IPS DF 4.7 (cell line): ENCODE measurements at regions not wholly inside any gene's neighbourhood (a gene's known extent, or its start where the extent isn't known, plus 50 kb on each side); places are given as distances from the start of the nearest gene placed in this dataset.

Source experiments
- DNase-seq: peaks from one replicate; pipeline ENCODE4 v3.0.0-alpha.2; 2013; ENCODE audit warnings: low spot score; ENCODE audit errors: extremely low read depth

DNA sequence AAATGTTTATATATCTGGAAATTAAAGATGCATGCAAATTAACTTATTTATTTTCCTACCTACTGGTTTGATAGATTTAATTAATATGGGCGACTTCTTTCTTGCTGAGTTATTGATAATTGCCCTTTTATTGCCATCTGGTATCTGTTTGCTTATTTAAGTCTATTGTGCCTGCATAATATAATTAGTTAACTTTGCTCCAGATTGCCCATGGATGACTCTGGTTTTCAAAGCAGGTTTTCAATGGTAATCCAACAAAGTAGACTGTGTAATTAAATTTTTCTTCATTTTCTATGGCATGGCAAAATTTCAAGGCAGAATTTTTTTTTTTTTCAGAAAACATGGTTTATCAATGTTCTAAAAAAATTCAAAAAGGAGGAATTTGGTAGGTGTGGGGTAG, 1092.0 kb downstream of the GRIK2 start:
- no peak for DNase-seq

DNA sequence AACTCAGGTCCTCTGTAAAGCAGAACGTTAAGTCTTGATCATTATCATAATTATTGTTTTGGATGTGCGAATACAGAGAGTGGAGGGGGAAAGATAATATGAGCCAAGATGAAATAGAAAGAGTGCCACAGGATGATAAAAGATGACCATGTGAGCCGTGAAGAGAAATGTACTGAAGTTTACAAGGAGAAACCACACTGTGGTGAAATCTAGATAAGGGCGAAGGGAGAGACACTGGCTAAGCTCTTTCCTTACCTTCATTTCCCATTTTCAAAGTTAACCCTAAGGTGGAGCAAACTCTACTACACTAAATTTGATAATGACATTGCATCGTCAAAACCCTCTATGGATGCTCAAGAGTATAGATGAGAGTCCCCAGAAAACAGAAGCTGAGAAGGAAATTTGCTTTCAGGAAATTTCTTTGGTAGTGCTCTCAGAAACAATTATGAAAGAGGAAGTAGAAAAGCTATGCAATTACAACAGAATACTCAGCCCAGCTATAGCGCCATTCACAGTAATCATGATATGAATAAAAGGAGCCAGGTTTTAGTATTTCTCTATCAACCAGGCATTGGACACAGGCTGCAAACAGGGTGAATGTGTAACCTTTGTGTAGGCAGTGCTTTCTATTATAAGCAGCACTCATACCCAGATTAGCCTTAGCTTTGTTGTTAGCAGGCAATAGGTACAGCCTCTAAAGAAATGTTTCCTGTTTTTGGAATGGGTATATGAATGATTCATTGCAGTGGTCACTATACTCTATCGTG, 1080.7 kb downstream of the GRIK2 start:
- no peak for DNase-seq

DNA sequence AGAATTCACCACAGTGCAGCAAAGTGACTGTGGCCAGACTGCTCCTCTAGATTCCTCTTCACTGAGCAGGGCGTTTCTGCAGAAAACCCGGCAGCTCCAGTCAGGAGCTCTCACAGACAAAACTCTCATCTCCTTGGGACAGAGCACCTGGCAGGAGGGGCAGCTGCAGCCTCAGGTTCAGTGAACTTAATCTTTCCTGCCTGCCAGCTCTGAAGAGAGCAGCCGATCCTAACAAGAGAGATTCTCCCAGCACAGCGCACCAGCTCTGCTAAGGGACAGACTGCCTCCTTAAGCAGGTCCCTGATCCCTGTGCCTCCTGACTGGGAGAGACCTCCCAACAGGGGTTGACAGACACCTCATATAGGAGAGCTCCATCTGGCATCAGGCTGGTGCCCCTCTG, 1065.5 kb downstream of the GRIK2 start:
- no peak for DNase-seq

DNA sequence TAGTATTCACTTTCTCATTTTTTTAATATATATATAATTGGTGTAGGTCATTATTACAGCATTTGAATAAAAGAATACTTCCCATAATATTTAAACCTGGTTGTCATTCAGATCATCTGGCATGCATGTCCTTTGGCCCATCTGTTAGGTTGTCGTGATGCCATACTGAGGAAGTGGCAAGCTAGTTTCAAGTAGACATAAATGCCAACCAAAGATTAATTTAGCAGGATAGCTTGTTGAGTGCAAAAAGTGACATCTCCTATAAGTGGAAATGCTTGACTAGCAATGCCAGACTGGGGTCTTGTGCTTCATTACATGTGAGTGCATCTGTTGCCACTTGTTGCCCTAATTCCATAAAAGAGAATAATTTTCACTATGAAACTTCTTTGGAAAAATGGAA, 1044.7 kb downstream of the GRIK2 start:
- DNase-seq = no peak

DNA sequence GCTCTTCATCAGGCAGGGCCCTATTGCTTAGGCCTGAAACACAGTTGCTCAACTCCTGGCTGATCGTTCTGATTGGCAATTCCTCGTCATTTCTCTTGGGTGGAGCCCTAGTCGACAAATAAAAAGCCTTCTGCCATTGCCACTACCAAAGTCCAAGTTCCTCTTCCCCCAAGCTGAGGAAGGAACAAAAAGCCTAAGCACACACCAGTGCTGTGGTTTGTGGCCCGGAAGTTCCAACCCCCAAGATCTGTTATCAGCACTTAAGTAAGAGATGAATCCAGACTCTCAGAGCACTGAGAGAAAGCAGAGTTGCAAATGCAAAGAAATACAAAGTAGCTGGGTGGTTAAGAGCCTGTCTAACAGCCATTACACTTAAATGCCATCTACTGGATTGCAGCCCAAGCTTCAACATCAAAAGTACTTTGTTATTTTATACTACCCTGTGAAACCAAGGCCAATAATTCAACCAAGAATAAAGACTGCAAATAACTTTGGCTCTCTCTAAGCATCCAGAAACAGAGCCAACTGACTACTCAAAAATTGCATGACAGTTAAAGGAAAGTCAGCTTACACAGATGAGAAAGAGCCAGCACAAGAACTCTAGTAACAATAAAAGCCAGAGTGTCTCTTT, 1024.0 kb downstream of the GRIK2 start:
- no peak for DNase-seq

DNA sequence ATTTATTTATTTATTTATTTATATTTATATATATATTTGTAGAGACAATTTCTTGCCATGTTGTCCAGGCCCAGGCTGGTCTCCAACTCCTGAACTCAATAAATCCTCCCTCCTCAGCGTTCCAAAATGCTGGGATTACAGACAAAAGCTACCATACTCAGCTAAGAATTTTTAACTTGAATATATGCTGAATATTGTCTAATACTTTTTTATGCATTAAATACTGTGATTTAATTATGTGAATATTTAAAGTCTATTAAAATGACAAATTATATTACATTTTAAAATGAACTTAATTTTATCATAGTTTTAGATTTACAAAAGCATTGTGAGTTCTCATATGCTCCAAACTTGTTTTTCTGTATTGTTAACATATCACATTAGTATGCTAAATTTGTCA, 1022.4 kb downstream of the GRIK2 start:
- DNase-seq = no peak

DNA sequence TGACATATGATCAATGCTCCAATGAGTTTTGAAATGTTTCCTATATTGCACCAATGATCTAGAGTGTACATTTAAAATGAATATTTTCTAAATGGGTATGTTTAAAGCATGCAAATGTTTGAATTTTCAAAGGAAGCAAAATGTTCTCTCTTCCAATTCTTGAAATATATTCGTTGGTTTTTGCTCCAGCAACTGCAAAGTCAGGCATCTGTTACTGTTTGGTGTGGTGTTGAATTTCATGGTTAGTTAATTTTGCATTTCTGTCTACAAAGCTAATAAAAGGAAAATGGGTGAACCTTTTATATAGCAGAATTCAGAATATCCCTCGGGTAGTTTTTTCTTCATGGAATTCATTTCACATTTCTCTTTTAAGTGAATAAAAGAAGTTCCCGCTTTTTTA, 1018.3 kb downstream of the GRIK2 start:
- no peak for DNase-seq

DNA sequence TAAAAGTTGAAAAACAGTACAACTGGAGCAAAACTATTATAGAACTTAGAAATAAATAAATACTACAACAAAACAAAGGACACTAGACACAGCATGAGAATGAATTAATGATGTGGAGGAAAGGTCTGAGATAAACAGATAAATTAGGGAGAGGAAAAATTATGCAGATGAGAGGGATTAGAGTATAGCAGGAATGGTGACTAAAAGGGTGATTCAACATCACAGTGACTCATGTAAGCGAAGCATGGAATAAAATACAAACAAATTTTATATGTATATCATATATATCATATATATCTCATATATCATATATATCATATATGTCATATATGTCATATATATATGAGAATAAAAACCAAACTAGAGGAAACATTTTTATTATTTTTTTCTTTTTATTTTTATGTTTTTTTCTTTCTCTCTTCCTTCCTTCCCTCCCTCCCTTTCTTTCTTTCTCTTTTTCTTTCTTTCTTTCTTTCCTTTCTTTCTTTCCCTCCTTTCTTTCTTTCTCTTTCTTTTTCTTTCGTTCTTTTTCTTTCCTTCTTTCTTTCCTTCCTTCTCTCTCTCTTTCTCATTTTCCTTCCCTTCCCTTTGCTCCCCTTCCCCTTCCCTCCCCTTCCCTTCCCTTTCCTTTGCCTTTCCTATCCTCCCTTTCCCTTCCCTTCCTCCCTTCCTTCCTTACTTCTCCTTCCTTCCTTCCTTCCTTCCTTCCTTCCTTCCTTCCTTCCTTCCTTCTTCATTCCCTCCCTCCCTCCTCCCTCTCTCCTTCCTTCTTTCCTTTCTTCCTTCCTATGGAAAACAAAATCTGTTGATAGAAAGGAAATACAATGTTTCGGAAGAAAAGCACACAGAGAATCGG, 1014.6 kb downstream of the GRIK2 start:
- DNase-seq = no peak

DNA sequence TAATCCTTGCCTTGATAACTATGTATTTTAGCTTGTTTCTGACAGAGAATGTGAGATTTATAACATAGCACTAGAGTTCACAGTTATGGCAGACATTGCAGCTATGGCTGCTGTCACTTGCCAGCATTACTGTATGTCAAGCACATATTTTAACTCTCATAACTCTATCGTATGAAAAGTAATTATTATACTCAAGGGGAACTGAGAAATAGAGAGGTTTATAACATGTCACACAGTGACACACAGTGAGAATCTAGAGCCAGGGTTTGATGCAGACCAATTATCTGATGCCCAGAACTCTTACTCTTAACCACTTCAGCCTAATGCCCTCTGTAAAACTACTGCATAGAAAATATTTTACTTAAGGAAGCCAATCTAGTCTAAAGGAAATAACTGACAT, 1012.4 kb downstream of the GRIK2 start:
- DNase-seq = no peak

DNA sequence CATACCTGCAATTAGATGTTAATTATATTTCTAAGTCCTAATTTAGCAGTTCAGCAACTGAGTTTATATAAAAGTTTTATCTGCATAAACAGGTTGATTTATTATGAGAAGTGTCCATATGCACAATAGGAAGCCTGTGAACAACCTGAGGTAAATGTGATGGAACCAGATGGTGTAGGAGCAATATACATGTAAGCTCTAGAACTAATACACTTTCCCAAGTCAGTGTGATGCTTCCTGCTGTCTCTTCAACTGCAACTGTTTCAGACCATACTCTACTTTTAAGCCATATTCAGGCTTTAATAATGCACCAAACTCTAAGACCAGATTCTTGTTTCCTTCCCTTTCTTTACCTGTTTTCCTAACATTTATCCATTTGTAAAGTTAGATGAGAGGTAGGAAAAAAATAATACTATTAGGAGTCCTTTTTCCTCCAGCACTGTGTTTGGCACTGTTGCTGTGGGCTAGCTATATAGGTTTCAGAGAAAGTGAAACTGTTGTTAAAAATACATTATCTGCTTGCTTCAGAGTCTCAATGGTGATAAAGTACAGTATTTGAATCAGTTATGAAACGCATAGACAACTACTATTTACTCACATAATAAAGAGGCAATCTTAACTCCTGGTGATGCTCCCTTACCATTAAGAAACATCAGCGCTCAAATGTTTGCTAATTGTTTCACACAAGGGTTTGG, 1009.3 kb downstream of the GRIK2 start:
- DNase-seq = no peak

DNA sequence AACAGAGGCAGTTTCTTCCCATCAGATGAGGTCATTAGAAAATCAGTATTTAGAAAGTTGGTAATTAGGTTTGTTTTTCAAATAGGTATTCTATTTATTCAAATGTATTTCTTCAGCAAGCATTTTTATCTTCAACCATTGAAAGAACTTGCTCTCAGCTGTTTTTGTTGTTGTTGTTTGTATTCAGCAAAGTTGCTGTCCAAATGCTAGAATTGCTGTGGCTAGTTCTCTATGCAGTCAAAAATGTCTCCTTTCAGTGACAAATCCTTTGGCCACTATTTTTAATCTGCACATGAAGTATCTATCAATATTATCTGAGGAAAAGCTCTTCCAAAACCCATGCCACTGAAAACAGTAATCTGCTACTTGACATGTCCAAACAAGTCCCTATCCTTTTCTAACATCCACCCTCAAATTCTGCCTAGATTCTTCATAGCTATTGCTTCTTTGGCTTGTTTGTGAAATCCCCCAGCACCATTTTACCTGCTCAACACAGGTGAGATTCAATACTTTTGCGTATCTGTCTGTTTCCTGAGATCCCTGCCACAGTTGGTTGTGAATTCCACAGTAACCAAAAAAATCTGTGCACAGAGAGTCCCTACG, 1005.4 kb downstream of the GRIK2 start:
- no peak for DNase-seq

DNA sequence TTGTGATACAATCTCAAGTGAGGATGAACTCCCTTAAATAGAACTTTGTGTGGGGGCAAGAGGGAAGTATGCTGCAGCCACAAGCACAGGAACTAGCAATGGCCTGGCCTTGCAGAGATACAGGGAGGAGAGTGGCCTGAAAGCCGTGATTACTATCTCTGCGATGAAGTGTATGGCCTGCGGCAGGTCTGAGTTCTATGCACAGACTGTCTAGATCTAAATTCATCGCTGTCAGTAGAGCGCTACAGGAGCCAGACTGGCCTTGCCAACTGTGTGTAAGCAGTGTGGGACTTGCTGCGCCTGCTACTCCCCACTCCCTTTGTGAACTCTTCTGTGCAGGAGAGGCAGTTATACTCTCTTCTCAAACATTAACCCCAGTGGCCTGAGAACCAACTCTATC, 997.0 kb downstream of the GRIK2 start:
- no peak for DNase-seq

DNA sequence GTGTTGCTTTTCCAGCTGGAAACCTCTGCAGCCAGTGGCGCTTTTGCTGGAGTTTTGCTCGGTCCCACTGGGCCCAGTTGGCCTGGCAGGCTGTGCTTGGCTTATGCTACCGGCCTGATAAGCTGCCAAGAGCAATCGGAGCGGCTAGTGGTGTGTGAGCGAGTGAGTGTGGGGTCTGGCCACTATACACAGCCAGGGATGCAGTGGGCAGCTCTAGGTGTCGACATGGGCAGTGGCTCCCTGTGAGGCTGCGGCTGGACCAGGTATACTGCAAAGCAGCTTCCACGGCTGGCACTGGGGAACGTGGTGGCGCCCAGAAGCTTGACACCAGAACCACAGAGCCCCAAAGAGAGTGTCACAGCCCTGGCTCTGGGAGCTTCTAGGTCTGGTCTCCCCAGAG, 996.5 kb downstream of the GRIK2 start:
- no peak for DNase-seq

DNA sequence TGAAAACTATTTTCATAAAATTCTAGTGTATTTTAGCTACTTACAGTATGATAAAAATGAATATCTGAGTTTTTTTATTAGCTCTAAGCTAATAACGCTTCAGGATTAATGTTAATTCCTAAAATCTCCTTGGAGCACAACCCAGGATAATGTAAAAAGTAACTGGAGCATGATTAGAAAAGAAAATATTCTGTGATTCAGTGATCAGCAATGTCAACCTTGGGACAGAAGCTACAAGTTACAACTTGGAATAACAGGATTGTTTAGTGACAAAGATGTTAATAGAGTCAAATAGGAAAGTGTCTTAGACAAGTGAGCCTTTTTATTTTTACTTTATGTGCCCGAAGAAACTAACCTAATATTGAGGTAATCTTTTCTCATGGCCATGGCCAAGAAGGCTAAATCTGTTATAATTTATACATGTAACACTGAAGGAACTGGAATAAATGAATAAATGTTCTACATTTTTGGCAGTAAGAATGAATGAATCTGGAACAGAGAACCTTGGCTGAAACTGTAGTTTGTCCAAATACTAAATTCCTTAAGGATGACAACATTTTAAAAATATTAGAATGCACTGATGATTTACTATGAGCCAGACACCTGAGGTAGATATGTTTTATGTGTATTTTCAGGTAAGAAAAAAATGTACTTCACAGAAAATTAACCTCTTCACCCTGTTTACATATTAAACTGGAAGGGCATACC, 994.0 kb downstream of the GRIK2 start:
- DNase-seq = no peak

DNA sequence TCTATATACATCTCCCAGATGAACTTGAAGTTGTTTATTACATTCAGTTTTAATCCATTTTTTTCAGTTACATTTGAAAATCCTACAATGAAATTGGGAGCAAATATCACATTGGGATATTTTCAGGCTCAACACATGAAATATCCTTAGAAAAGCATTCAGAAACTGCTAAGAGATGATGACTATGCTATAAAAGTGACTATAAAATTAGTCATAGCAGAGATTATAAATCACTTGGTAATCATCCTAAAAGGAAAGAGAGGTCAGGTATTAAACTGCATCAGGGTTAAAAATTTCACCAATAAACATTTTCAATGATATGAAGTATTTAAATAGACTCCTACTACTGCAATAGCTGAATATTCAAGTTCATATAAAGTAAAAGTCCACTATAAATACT, 987.7 kb downstream of the GRIK2 start:
- DNase-seq = no peak

DNA sequence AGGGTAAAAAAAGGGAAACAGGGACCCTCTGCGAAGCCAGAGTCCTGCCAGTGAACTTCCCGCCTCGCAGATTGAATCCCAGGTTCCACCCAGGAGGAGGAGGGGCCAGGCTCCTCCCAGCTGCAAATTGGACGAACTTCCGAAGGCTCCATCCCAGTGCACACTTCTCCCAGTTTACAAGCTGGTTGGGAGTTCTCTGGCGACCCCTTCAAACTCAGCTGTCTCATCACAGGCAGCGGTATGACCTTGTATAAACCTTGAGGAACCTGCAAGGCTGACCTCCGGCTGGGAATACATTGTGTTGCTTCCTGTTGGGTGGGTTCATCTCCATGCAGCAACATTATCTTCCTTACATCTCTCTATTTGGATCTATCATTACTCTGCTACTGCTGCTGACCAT, 962.7 kb downstream of the GRIK2 start:
- no peak for DNase-seq

DNA sequence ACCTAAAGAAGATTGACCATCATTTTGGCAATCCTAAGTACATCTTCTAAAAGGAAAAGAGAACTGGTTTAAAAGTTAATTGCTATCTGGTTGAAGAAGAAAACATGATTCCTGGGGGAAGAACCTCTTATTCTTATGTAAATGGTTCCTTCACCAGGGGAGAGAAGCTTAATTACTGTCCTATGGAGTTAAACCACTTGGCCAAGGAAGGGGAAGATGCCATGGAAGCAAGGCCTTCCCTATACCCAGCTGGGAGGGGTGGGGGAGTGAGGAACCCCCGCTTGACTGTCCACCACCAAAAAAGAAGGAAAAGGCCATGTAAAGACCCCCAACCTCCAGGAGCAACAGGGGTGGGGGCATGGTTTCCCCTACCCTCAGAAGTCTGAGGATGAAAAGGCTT, 962.1 kb downstream of the GRIK2 start:
- no peak for DNase-seq

DNA sequence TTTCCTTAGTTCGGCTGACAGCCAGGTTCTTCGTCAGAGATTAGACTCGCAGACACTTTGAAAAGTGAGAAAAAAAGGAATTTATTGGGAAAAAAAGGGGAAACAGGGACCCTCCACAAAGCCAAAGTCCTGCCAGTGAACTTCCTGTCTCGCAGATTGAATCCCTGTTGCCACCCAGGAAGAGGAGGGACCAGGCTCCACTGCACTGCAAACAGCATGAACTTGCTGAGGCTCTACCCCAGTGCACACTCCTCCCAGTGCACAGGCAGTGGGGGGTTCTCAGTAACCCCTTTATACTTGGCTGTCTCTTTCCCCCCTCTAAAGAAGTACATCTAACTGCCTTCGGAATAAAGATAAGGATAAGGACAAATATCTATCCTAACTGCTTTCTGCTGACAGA, 959.0 kb downstream of the GRIK2 start:
- no peak for DNase-seq

DNA sequence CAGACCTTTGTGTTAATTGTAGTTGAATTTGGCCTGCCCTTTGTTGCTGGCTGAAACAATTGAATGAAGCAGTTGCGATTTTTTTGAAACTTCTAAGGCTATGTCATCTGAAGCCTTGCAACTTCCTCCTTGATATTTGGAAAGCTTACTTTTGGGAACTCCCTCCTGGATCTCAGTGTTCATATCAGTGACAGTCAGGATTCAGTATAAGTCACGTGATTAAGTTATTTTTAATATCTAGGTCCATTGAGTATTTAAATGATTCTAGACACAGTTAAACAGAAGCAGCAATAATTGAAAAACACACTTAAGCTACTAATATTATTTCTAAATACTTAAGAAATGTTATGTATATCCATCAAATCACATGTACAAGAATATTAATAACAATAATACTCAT, 951.3 kb downstream of the GRIK2 start:
- no peak for DNase-seq

DNA sequence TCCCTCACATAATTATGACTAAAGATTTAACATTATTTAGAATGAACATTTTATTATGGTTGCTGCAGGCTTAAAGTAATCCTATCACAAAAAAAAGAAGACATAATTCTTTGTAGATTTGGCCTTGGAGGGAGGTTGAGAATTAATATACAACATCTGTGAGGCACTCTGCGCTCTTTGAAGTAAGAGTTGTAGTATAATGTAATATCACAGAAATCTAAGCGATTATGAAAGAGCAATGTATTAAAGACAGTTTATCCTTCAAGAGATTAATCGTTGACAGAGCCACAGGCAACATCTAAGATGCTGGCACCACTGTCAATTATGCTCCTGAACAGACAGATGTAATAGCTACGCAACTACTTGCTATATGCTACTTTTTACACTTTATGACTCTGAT, 946.8 kb downstream of the GRIK2 start:
- DNase-seq = no peak

DNA sequence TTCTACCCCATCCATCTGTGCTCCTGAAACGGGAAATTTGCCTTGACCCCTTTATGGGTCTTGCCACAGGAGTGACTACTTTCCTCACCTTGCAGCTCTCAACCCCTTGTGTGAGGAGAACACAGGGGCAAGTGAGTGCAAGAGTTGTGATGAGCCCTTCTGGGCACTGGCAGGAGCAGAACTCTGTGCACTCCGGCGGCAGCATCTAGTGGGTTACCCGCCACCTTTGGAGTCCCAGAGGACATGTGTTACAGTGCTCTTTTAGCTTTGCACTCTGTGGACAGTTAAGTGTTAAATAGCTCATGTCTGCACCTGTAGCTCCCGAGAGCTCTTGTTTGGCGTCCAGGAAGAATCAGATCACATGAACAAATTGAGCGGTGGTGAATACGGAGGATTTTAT, 940.2 kb downstream of the GRIK2 start:
- DNase-seq = no peak
